GM21423 (cell line): ENCODE measurements at regions not wholly inside any gene's neighbourhood (a gene's known extent, or its start where the extent isn't known, plus 50 kb on each side); places are given as distances from the start of the nearest gene placed in this dataset.
"Not testable (repeated sequence)": the region's sequence is repeated elsewhere in the genome, so short reads cannot be mapped to it uniquely, and the experiment has no call there.

Experiments used
- ATAC-seq: cut with Tn5 transposase; IDR thresholded peaks from one replicate; pipeline ENCODE4 v1.9.1; 2021; ENCODE audit warnings: mild to moderate bottlenecking, moderate library complexity; ENCODE audit not compliant: unreplicated experiment

DNA sequence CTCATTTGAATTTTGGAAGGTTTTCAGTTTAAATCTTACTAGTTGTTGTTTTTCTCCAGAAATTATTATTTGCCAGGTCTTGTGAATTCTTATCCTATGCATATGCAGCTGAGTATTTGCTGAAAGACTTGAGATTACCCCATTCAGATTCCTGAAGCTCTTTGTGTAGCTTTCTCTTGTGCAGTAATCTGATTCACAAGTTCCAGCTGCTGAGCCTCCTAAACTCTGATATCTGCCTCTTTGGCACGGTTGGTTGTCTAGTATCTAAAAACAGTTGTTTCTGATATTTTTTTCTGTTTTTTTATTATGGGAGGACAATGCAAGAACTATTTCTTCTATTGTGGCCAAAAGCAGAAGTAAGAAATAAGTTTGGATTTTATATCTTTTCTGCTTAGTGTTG, 863.9 kb upstream of the MANEA start:
- ATAC-seq = no peak

DNA sequence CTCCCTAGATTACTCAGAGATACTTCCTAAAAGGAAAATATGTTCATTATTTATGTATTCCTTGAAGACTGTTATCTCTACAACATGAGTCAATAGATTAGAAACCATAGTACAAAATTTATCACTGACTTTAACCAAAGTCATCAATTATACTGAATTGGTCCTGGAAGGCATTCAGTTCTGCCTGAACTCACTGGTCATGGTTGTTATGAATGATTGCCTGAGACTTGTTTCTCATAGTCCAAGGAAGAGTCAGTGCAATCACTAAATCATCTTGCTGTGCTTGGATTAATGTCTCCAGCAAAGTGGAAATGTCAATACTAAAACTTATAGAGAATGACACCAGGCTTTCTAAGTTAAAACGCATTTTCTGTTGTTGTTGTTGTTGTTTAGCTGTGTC, 878.6 kb upstream of the MANEA start:
- ATAC-seq = no peak

DNA sequence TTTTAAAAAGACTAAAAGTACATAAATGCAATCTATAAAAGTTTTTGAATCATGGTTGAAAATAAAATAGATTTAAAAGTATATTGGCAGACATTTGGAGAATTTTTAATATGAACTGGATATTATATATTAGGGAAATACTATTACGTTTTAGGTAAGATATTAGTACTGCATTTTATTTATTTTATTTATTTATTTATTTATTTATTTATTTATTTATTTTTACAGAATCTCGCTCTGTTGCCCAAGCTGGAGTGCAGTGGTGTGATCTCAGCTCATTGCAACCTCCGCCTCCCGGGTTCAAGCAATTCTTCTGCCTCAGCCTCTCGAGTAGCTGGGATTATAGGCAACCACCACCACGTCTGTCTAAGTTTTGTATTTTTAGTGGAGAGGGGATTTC, 890.1 kb upstream of the MANEA start:
- ATAC-seq = not testable (repeated sequence)

DNA sequence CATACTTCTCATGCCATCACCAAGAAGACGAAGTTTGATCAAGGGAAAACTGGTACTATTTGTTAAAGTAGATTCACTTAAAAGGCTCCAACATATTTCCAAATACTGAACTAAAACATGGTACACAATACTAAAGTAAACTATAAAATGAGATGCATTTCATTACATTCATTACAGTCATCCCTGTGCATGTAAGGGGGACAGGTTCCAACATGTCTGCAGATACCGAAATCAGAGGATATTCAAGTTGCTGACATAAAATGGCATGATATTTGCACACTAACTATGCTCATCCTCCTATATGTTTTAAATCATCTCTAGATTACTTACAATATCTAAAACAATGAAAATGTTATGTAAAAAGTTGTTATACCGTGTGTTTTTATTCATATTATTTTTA, 893.9 kb upstream of the MANEA start:
- ATAC-seq = no peak

DNA sequence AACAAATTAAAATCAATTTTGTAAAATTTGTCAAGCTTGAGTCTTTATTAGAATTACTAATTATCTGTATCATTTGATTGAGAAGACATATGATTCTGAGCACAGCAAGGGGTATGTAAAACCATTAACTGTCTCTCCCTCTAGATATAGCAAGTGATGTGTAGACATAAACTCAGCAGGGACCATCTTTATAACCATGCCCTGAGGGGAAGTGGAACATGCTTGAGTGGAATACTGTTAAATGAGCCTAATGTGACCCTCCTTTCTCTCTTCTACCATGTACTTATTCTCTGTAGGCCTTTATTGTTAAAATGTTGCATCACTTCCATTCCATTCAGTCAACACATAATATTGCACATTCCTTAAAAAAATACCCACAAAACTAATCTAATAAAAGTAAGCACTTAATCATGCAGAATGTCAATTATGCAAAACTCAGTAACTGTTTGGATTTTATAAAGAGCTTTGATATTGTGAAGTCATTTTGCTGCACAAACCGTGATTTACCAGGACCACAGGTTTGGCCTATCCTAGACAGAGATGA, 896.6 kb upstream of the MANEA start:
- ATAC-seq = no peak

DNA sequence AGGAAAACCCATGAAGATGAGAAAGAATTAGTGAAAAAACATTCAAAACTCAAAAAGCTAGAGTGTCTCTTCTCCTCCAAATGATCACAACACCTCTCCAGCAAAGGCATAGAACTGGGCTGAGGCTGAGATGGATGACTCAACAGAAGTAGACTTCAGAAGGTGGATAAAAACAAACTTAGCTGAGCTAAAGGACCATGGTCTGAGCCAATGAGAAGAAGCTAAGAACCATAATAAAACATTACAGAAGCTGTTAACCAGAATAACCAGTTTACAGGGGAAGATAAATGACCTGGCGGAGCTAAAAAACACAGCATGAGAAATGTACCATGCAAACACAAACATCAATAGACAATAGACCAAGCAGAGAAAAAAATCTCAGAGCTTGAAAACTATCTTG, 904.1 kb upstream of the MANEA start:
- ATAC-seq = no peak

DNA sequence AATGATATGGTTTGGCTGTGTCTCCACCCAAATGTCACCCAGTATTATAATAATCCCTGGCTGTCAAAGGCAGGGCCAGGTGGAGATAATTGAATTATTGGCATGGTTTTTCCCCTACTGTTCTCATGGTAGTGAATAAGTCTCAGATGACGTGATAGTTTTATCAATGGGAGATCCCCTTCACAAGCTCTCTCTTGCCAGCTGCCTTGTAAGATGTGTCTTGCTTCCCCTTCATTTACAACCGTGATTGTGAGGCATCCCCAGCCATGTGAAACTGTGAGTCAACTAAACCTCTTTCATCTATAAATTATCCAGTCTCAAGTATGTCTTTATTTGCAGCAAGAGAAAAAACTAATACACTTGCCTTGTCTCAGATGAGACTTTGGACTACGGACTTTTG, 907.3 kb upstream of the MANEA start:
- no peak for ATAC-seq

DNA sequence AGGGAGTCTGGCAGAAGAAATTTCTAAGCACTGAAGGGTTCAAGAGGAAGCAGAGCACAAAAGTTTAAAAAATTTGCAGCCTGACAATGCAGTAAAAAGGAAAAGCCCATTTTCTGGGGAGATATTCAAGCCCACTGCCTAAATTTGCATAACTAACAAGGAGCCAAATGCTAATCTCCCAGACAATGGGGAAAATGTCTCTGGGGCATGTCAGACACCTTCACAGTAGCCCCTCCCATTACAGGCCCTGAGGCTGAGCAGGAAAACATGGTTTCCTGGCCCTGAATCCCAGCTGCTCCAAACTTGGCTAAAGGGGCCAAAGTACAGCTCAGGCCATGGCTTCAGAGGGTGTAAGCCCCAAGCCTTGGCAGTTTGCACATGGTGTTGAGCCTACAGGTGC, 908.5 kb upstream of the MANEA start:
- no peak for ATAC-seq

DNA sequence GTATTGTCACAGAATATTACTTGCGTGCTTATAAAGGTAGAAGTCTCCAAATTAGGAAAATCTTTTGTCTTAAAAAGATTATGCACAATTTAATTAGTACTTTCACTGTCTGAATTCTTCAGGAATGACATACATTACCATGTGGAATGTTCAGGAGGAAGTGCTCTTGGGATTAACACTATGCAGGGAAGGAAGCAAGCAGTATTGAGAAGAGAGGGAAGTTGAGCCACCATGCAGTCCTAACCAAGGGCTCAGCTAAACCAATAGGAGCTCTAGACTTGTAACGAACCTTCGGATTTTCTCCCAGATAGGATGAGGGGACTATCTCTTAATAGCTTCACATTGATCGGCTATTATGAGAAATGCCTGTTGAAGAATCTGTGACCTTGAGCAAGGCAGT, 918.4 kb upstream of the MANEA start:
- ATAC-seq = no peak

DNA sequence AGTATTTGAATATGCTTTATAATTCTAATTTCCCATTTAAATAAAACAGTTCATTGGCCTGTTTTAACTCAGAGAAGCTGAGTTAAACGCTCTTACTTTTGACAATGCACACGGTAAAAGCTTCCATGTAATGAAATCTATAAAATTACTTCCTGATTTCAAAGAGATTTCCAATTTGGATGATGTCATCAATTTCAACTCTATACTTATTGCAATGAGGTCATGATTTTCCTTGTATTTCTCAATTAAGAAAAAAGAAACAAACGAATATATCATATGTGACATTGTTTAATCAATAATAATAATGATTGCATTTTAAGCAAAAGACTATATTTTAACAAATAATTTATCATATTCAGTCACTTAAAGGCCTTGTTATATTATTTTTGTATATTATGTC, 926.1 kb upstream of the MANEA start:
- no peak for ATAC-seq

DNA sequence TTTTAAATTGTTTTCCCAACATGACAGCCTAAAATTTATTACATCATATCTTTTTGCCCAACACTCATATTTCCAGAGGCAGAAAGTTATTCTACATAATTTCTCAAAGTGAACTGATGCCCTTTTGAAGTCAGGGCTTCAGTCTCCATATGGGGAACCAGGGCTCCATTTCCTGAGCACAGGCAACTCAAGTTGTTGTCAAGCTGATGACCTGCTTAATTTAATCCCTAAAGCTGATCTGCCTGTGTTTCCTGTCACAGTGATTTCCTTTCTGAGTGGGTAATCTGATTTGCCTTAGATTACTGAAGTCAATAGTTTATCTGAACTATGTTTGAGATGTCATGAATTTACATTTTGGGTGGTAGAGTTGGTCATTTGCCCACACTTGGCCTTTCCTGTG, 932.1 kb upstream of the MANEA start:
- no peak for ATAC-seq

DNA sequence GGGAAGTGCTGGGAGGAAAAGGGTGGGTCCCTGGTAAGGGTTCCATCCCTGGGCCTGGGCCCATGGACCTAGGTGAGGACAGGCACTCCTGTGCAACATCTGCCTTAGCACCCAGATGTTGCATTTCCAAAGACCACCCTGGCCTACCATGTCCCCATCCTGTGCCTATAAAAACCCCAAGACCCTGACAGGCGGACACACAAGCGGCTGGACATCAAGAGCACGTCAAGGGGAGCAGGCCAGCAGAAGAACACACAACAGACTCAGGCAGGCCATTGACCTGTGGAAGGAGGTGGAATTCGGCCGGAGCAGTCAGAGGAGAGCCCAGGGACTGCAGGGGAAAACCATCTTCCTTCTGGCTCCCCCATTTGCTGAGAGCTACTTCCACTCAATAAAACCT, 937.8 kb upstream of the MANEA start:
- no peak for ATAC-seq

DNA sequence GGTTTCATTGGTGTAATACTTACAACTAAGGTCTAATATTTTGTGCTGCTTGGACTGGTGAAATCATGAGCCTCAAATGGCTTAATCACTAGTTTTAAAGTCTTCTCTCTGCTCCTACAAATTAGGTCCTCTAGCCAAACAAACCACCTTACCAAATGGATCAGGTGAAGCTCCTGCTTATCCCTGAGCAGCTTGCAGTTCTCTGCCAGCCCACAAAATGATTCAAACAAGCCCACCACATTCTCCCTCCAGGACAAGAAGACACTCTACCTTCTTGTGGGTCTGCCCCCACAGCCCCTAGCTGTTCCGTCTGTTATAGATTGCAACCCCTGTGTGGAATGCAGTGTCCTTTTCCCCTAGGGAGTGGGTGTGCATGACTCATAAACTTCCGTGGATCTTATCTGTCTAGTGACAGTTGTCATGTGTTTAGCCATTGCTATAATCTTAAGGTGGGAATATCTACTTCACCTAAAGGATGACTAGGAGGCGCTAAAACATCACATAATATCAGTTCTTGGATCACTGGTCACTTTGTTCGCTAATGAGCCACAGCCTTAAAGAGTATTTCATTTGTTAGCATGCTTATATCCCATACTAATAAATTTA, 940.5 kb upstream of the MANEA start:
- ATAC-seq = no peak

DNA sequence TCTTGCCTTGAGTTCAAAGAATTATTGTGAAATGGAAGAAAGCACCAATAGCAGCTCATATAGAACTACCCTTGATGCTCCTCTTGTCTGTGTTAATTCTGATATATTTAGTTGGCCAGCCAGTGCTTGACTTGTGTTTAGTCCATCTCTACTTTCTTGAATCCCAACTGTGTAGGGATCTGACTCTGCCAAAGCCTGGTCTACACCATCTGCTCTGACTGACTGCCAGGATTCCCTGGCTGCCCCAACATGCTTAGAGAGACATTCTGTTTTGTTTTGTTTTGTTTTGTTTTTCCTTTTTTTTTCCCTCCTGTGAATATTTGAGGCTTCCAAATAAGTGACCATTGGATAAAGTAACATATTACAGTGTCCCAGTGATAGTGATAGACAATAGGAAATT, 953.7 kb upstream of the MANEA start:
- ATAC-seq = no peak

DNA sequence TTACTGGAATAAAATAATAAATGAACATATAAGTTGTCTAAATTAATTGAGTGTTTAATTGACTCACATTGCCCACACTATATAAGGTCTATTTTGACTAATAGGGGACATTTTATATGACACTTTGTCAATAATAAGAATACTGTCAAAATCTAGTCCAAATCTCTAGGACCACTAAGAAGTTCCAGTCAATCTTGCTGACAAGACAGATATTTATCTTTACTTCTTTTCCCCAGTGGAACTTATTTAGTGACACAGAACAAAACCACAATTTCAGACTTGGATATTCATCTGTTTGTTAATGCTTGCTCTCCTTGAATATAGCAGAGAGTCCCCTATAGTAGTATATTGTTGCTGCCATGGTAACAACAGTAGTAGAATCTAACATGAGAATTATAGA, 954.6 kb upstream of the MANEA start:
- no peak for ATAC-seq

DNA sequence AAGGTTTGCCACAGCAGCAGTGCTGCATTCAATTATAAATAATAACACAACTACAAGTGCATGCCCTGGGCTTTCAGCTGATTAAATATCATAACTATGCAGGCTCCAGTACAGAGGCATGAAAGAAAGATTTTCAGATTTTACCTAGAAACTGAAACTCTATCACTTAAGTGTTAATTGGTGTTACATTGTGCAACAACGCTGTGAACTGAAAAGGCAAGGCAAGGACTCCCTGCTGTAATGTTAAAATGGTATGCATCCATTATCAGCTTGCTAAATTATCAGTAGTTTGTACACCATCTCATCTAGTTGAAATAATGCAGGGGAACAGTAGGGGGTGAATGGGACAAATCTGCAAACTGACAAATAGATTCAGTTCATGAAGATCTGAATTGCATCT, 976.7 kb upstream of the MANEA start:
- no peak for ATAC-seq

DNA sequence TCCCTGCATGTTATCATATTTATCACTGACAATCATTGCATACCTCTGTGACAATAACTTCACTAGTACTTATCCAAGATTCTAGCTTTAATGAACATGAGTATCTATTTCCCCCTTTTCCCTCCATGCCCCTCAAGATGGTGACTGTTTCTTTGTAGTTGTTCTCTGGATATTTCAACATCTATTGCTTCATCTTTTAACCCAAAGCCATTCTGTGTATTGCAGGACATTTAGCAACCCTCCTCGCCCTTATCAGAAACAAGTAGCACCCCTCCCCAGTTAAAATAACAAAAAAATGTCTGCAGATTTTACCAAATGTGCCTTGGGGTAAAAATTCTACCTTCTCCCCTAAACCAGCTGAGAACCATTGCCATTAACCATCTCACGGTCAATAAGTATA, 979.8 kb upstream of the MANEA start:
- ATAC-seq = no peak

DNA sequence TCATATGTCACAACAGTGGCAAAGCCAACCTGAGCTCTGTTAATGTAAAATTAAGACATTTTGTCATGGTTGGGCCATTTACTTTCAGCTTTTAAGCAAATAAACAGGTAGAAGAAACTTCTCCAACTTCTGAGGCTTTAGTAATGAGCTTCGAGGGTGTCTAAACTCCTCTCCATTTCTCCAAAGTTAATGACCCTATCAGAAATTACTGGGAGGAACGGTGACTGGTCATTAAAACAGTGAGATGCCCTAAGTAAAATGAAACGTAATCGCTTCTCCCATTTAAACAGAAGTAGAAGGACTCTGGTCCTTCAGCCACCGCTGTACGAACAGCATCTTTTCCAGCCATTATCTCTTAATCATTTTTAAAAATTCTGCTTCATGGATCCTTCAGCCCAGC, 986.9 kb upstream of the MANEA start:
- no peak for ATAC-seq

DNA sequence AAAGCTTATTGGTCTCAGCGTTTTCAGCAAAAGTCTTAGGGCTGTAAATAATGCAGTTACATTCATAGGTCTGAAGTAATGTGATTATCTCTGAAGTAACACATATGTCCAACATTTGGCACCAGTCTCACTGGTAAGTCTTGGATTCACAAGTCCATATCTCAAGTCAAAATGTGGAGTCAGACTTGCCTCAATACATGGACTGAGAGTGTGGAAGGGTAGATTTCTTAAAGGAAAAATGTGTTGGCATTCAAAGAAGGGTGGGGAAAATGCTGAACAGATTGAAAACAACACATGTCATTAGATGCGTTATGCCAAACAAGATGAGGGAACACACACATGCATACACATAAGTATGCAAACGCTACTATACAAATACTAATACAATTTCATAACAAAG, 989.0 kb upstream of the MANEA start:
- no peak for ATAC-seq

DNA sequence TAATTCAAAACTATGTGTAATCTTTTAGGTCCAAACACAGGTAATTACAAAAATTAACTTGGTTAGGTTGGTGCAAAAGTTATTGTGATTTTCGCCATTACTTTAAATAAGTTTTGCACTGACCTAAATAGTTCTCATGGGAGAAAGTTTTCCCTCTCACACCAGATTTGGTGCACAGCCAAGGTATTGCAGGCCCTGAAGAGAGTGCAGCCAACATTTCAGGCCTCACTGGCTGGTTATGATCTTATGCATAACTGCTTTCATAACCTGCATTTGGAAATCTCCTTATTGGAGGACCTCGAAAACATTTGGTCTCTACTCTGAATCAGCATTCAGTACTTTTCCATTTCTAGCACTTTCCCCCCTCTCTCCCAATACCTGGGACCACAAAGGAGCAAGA, 993.1 kb upstream of the MANEA start:
- ATAC-seq = no peak

DNA sequence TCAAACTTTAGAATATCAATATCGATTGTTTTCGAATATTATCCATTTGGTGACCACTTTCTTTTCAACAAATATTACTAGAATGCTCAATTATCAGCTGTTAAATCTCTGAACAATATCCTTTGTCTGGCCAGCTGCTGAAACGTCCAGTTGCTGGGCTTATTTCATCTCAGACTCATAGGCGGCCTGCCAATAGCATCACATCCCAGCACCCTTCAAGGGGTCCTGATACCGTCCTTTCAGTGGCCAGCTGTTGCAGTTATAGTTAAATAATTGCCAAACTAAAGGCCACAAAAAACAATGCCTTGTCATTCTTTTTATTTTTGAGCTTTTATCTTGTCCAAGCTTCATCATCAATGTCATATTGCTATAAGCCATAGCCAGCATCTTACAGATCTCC, 1006.8 kb upstream of the MANEA start:
- ATAC-seq = no peak

DNA sequence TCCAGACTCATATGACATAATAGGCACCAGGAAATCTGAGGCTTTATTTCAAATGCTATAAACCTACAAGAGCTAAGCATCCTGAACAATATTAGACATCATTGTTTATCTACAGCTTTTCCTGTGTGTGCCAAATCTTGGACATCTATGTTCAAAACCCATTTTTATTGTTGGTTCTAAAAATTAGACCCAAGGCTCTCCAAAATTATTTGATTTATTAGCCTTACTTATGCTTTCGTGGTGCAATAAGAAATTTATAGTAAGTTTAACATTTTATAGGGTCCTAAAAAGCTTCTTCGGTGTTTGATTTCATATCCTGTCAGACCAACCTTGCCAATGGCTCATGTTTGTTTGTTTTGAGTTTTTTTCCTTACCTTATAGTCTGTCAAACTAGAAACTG, 1014.5 kb upstream of the MANEA start:
- ATAC-seq = no peak

DNA sequence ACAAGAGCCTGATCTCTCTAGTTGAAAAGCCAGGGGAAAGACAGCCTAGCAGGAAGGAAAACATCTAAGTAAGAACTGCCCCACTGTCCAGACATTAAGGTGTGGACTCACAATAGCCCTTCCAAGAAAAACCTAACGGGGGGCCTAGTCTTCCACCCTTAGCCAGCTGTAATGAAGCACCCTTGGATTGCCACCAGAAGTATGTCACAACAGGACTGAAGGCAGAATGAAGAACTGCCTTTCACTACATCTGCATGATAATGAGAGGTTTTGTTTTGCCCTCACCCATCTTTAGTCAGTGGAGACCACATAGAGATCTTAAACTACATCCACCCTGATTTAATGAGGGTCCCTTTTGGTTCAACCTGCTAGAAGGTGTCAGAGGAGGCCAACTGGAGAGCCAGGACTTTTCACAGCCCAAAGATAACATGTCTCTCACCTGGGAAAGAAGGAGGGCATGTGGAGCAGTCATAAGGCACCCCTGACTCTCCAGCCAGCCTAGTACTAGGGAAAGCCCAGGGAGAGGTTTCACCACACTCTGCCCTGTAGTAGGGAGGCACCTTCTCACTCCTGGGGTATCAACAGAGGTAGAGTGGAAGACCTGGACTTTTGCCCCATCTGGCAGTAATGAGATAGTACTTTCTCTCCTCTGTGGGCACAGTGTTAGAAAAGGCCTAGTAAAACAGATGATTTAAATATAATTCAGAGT, 1017.4 kb upstream of the MANEA start:
- ATAC-seq = no peak
